KMS-11 (cell line): ENCODE measurements at regions not wholly inside any gene's neighbourhood (a gene's known extent, or its start where the extent isn't known, plus 50 kb on each side); places are given as distances from the start of the nearest gene placed in this dataset.
"Not testable (repeated sequence)": the region's sequence is repeated elsewhere in the genome, so short reads cannot be mapped to it uniquely, and the experiment has no call there.

Experiments used
- H2AFZ ChIP-seq: fragments of 200-600 bp; sonication (generic); 2 replicates; pipeline ENCODE4 v1.6.1; 2016; ENCODE audit warnings: antibody characterized with exemption, mixed run types, low read depth
- H3K27ac ChIP-seq: fragments of 200-600 bp; sonication (generic); 2 replicates; pipeline ENCODE4 v1.6.1; 2016; ENCODE audit warnings: mild to moderate bottlenecking, mixed run types
- H3K27me3 ChIP-seq: fragments of 200-600 bp; sonication (generic); 2 replicates; pipeline ENCODE4 v1.6.1; 2017; ENCODE audit warnings: mild to moderate bottlenecking, low read depth, mixed run types, moderate library complexity; ENCODE audit not compliant: insufficient read depth
- H3K36me3 ChIP-seq: fragments of 200-600 bp; sonication (generic); 2 replicates; pipeline ENCODE4 v1.6.1; 2017; ENCODE audit warnings: mild to moderate bottlenecking, mixed run types; ENCODE audit not compliant: insufficient read depth
- H3K4me1 ChIP-seq: fragments of 200-600 bp; sonication (generic); 2 replicates; pipeline ENCODE4 v1.6.1; 2016; ENCODE audit warnings: mild to moderate bottlenecking, low read depth, mixed run types; ENCODE audit not compliant: poor library complexity, severe bottlenecking
- H3K4me2 ChIP-seq: fragments of 200-600 bp; sonication (generic); 2 replicates; pipeline ENCODE4 v1.7.0; 2016; ENCODE audit warnings: mild to moderate bottlenecking, mixed run types
- H3K4me3 ChIP-seq: fragments of 200-600 bp; sonication (generic); IDR thresholded peaks from 2 replicates; pipeline ENCODE4 v1.6.1; 2017; ENCODE audit warnings: low read depth, low read length, mixed read lengths; ENCODE audit not compliant: insufficient read depth
- H3K79me2 ChIP-seq: fragments of 200-600 bp; sonication (generic); 2 replicates; pipeline ENCODE4 v1.6.1; 2016; ENCODE audit warnings: low read depth, mixed run types; ENCODE audit not compliant: insufficient read depth
- H3K9ac ChIP-seq: fragments of 200-600 bp; sonication (generic); 2 replicates; pipeline ENCODE4 v1.6.1; 2016; ENCODE audit warnings: mild to moderate bottlenecking, mixed run types
- H4K20me1 ChIP-seq: fragments of 200-600 bp; sonication (generic); 2 replicates; pipeline ENCODE4 v1.6.1; 2016; ENCODE audit warnings: mild to moderate bottlenecking, mixed run types; ENCODE audit not compliant: insufficient read depth
- TF ChIP-seq, protein P1 (sequence below): fragments of 200-600 bp; sonication (generic); conservative IDR thresholded peaks from 2 replicates; pipeline ENCODE4 v1.6.1; 2017; ENCODE audit warnings: low read depth, mild to moderate bottlenecking, antibody characterized with exemption, low read length, moderate library complexity, mixed read lengths

DNA sequence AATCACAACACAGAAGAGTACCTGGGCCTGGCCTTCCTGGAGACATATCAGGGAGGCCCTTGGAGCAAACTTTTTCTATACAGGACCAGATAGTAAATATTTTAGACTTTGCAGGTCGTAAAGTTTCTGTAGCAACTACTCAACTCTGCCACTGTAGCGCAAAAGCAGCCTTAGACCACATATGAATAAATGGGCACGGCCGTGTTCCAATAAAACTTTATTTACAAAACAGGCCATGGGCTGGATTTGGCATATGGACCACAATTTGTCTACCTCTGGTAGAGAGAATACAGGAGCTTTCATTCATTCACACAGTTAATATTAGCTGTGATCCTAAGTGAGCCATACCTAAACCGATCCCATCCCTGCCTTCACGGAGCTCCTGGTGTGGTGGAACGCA lies 98.6 kb upstream of the CAB39 start:
- H3K4me3 ChIP-seq = no peak overlapping the region
- H4K20me1 ChIP-seq = no peaks in the 10 kb centered on the region
- no peak overlapping the region for H3K9ac ChIP-seq
- H3K27me3 ChIP-seq = no peaks in the 10 kb centered on the region
- TF ChIP-seq, protein P1, sequence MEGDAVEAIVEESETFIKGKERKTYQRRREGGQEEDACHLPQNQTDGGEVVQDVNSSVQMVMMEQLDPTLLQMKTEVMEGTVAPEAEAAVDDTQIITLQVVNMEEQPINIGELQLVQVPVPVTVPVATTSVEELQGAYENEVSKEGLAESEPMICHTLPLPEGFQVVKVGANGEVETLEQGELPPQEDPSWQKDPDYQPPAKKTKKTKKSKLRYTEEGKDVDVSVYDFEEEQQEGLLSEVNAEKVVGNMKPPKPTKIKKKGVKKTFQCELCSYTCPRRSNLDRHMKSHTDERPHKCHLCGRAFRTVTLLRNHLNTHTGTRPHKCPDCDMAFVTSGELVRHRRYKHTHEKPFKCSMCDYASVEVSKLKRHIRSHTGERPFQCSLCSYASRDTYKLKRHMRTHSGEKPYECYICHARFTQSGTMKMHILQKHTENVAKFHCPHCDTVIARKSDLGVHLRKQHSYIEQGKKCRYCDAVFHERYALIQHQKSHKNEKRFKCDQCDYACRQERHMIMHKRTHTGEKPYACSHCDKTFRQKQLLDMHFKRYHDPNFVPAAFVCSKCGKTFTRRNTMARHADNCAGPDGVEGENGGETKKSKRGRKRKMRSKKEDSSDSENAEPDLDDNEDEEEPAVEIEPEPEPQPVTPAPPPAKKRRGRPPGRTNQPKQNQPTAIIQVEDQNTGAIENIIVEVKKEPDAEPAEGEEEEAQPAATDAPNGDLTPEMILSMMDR = no peak
- H3K27ac ChIP-seq = no peak overlapping the region
- H3K4me1 ChIP-seq = peaks cover 7% of the 10 kb centered on the region
- H2AFZ ChIP-seq = no peak overlapping the region
- H3K4me2 ChIP-seq = no peak overlapping the region
- H3K36me3 ChIP-seq = no peaks in the 10 kb centered on the region
- no peaks in the 10 kb centered on the region for H3K79me2 ChIP-seq

DNA sequence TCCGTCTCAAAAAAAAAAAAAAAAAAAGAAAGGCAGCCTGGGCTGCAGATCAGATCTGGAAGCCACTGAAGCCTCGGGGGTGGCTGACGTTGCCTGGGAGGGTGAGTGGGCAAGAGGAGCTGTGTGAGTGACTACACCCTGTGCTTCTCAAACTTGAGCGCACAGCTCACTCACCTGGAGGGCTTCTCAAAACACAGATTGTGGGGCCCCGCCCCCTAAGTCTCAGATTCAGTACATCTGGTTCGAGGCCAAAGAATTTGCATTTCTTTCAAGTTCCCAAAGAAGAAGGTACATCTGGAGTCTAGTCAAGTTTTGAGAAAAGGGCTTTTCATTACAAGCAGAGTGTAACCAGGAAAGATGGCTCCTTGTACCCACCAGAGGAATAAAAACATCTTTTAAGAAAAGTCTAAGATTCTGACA lies 97.7 kb upstream of the CAB39 start:
- Histone ChIP-seq H2AFZ (0 out of 2 replicates have a peak overlapping the region, but pooled peaks have one; percentile 22), H3K4me1 (peaks cover 7% of the 10 kb centered on the region), H3K36me3 (no peaks in the 10 kb centered on the region), H3K27me3 (no peaks in the 10 kb centered on the region), H3K27ac (no peak overlapping the region), H3K4me3 (no peak overlapping the region), H3K79me2 (no peaks in the 10 kb centered on the region), H4K20me1 (no peaks in the 10 kb centered on the region), H3K9ac (no peak overlapping the region), H3K4me2 (peak overlapping the region; percentile 33; the same call in 1 of the 2 replicates)
- TF ChIP-seq, protein P1 = no peak

DNA sequence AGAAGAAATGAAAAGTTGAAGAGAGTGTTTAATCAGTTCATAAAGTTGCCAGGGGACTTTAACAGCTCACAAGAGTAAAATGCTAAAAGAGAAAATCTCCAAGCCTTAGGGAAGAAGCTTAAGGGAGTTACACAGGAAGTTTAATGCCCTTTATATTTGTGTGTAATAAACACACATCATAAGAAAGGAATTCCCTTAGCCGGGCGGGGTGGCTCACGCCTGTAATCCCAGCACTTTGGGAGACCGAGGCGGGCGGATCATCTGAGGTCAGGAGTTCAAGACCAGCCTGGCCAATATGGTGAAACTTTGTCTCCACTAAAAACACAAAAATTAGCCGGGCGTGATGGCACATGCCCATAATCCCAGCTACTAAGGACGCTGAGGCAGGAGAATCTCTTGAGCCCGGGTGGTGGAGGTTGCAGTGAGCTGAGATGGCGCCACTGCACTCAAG lies 95.4 kb upstream of the CAB39 start:
- not testable (repeated sequence) for H2AFZ ChIP-seq, H3K4me2 ChIP-seq, H3K4me1 ChIP-seq, H3K79me2 ChIP-seq, H4K20me1 ChIP-seq, H3K36me3 ChIP-seq, H3K4me3 ChIP-seq, H3K27ac ChIP-seq, H3K27me3 ChIP-seq, H3K9ac ChIP-seq

DNA sequence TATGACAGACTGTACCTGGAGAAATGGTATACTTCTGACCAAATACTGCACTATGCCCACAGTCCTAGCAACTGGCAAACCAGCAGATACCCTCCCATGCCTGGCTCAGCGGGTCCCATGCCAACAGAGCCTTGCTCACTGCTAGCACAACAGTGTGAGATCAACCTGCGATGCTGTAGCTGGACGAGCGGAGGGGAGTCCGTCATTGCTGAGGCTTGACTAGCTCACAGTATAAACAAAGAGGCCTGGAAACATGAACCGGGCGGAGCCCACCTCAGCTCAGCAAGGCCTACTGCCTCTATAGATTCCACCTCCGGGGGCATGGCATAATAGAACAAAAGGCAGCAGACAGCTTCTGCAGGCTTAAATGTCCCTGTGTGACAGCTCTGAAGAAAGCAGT lies 93.2 kb upstream of the CAB39 start:
- Histone ChIP-seq H3K4me1 (peaks cover 7% of the 10 kb centered on the region), H3K27ac (no peak overlapping the region), H3K4me2 (no peak overlapping the region), H3K79me2 (no peaks in the 10 kb centered on the region), H3K9ac (no peak overlapping the region), H4K20me1 (no peaks in the 10 kb centered on the region), H3K4me3 (no peak overlapping the region), H2AFZ (no peak overlapping the region), H3K36me3 (no peaks in the 10 kb centered on the region), H3K27me3 (no peaks in the 10 kb centered on the region)
- TF ChIP-seq, protein P1 = no peak

DNA sequence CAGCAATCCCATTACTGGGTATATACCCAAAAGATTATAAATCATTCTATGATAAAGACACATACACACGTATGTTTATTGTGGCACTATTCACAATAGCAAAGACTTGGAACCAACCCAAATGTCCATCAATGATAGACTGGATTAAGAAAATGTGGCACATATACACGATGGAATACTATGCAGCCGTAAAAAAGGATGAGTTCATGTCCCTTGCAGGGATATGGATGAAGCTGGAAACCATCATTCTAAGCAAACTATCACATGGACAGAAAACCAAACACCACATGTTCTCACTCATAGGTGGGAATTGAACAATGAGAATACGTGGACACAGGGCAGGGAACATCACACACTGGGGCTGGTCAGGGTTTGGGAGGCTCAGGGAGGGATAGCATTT lies 87.4 kb upstream of the CAB39 start:
- not testable (repeated sequence) for H3K79me2 ChIP-seq, H2AFZ ChIP-seq, H3K4me3 ChIP-seq, H3K27ac ChIP-seq, H4K20me1 ChIP-seq, H3K4me2 ChIP-seq, H3K4me1 ChIP-seq, H3K9ac ChIP-seq, H3K36me3 ChIP-seq, H3K27me3 ChIP-seq

DNA sequence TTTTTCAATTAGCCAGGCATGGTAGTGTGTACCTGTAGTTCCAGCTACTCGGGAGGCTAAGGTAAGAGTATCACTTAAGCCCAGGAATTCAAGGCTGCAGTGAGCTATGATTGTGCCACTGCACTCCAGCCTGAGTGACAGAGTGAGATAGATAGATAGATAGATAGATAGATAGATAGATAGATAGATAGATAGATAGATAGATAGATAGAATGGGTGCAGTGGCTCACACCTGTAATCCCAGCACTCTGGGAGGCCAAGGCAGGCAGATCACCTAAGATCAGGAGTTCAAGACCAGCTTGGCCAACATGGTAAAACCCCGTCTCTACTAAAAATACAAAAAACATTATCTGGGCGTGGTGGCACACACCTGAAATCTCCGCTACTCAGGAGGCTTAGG lies 85.6 kb upstream of the CAB39 start:
- not testable (repeated sequence) for H3K27me3 ChIP-seq, H2AFZ ChIP-seq, H3K4me1 ChIP-seq, H3K27ac ChIP-seq, H3K79me2 ChIP-seq, H3K4me3 ChIP-seq, H3K9ac ChIP-seq, H3K4me2 ChIP-seq, H3K36me3 ChIP-seq, H4K20me1 ChIP-seq
